ENCODE measurements at regions not wholly inside any gene's neighbourhood (a gene's known extent, or its start where the extent isn't known, plus 50 kb on each side); places are given as distances from the start of the nearest gene placed in this dataset.

DNA sequence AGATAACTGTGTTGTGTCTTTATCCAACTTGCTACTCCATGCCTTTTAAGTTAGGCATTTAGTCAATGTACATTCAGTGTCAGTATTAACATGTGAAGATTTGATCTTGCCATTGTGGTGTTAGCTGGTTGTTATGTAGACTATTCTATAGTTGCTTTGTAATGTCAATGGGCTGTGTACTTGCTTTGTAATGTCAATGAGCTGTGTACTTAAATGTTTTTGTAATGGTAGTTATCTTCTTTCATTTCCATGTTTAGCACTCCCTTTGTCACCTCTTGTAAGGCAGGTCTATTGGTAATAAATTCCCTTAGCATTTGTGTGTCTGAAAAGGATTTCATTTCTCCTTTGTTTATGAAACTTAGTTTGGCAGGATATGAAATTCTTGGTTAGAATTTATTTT, 53.4 kb downstream of the MC4R start:
- CTCF ChIA-PET, result no interaction called here
- no peaks in the 10 kb centered on the region for H3K27me3 ChIP-seq (ENCODE audit: control insufficient read depth, insufficient read depth, low read length)

DNA sequence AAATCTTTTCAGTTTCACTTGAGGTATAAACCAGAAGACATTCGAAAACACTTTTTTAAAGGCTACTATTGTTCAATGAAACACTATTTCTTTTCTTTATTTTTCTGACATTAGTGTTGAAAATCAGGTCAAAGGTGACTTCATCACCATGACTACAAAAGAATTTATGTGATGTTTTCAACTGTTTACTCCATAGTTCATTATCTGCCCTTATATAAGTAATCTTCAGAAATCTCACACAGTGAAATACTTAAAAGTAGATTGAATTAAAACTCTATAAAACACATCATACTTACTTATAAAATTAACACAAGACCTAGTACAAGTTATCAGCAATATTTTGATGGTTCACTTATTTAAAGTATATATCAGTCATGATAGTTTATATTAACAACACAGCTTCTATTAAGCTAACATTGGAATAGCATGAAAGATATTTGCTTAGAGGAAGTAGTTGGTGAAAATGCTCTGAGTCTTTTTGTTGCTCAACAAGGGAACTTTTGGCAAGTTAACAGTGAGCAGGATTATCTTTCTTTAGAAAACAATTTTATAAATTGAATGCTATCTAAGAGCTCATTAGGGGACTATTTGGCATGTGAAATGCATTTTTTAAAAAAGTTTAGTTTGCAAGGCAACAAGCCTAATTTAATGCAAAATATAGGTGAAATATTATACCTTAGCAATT, 60.8 kb downstream of the MC4R start:
- Histone ChIP-seq H3K27me3 (ENCODE audit: control insufficient read depth, insufficient read depth, low read length) (no peaks in the 10 kb centered on the region), H3K4me3 (ENCODE audit: low read depth, low read length) (no peak overlapping the region), H3K36me3 (ENCODE audit: control insufficient read depth, insufficient read depth, low read length) (no peaks in the 10 kb centered on the region)
- ChIA-PET CTCF (no interaction called here), POLR2A (no interaction called here)
- no peak for DNase-seq (ENCODE audit: low read depth)
- TF ChIP-seq, protein P1, sequence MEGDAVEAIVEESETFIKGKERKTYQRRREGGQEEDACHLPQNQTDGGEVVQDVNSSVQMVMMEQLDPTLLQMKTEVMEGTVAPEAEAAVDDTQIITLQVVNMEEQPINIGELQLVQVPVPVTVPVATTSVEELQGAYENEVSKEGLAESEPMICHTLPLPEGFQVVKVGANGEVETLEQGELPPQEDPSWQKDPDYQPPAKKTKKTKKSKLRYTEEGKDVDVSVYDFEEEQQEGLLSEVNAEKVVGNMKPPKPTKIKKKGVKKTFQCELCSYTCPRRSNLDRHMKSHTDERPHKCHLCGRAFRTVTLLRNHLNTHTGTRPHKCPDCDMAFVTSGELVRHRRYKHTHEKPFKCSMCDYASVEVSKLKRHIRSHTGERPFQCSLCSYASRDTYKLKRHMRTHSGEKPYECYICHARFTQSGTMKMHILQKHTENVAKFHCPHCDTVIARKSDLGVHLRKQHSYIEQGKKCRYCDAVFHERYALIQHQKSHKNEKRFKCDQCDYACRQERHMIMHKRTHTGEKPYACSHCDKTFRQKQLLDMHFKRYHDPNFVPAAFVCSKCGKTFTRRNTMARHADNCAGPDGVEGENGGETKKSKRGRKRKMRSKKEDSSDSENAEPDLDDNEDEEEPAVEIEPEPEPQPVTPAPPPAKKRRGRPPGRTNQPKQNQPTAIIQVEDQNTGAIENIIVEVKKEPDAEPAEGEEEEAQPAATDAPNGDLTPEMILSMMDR (IDR thresholded peaks at IDR 0.05; ENCODE audit: insufficient read depth, low read depth, low read length), result no peak

More for the DNA sequence above, 53.4 kb downstream of the MC4R start:
- no peaks in the 10 kb centered on the region for H3K36me3 ChIP-seq (ENCODE audit: control insufficient read depth, insufficient read depth, low read length)
- no peak overlapping the region for H3K4me3 ChIP-seq (ENCODE audit: low read depth, low read length)
- POLR2A ChIA-PET, result no interaction called here
- TF ChIP-seq, protein P1 (IDR thresholded peaks at IDR 0.05; ENCODE audit: insufficient read depth, low read depth, low read length), result no peak
- DNase-seq (ENCODE audit: low read depth), result no peak

DNA sequence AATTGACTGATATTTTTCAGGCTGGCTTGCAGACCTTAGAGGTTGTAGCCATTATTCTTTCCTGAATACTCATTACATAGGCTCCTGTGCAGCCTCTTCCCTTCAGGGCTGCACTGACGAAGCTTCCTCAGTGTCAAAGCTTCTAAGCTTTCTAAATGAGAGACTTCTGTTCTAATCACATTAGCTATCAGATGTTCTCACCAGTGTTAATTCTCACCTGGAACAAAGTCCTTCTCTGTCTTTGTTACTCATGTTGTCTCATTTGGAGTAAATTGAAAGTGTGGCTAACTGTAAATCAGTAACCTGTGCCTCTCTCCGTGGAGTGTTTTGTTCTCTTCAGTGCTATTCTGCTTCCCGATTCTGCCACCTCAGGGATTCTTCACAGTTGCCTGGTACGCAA, 76.9 kb downstream of the MC4R start:
- CTCF ChIA-PET, result interaction anchor here (1.0 kb wide), 1 partner anchor 14 kb away, joined by 3 read pairs; no protein-coding TSS in a partner anchor
- no peak for DNase-seq (ENCODE audit: low read depth)
- TF ChIP-seq, protein P1 (IDR thresholded peaks at IDR 0.05; ENCODE audit: insufficient read depth, low read depth, low read length), result no peak
- POLR2A ChIA-PET, result no interaction called here
- H3K27me3 ChIP-seq (ENCODE audit: control insufficient read depth, insufficient read depth, low read length), result no peaks in the 10 kb centered on the region; the same call in 1 of the 2 replicates
- H3K36me3 ChIP-seq (ENCODE audit: control insufficient read depth, insufficient read depth, low read length), result no peaks in the 10 kb centered on the region
- no peak overlapping the region for H3K4me3 ChIP-seq (ENCODE audit: low read depth, low read length)

DNA sequence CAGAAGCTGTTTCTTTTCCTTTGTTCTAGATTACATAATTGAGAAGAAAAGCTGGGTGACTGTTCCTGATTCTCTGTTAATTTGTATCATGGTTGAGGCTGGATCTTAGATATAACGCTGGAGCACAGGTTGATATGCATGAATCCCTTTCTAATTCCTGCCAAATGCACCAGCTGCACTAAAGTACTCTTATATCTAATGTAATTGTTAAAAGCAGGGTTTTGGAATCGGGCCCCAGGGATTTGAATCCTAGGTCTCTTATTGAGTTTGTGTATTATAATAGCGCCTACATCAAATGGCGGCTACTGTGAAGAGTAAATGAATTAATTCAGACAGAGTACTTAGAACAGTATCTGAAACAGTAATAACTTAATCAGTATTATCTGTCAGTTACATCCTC, 80.4 kb downstream of the MC4R start:
- TF ChIP-seq, protein P1 (IDR thresholded peaks at IDR 0.05; ENCODE audit: insufficient read depth, low read depth, low read length), result no peak
- no peaks in the 10 kb centered on the region for H3K27me3 ChIP-seq (ENCODE audit: control insufficient read depth, insufficient read depth, low read length)
- H3K36me3 ChIP-seq (ENCODE audit: control insufficient read depth, insufficient read depth, low read length), result no peaks in the 10 kb centered on the region
- ChIA-PET POLR2A (no interaction called here), CTCF (no interaction called here)
- no peak for DNase-seq (ENCODE audit: low read depth)
- no peak overlapping the region for H3K4me3 ChIP-seq (ENCODE audit: low read depth, low read length)

DNA sequence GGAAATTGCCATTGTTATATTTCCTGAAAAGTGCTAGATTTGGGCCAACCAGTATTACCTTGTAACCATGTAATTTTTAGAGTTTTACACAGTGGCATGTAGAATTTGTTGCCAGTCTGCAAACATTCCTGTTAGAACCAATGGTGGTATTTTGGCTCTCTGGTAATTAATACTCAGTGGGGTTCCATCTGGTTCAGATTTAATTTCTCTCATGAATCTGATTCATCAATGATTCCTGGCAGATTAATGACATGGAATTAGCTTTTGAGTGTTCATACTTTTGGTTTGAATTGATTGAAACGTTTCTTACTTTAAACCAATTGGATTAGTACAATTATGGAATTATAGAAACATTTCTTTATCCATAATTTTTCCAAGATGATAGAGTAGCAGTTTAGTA, 93.2 kb downstream of the MC4R start:
- DNase-seq (ENCODE audit: low read depth), result no peak
- no peaks in the 10 kb centered on the region for H3K27me3 ChIP-seq (ENCODE audit: control insufficient read depth, insufficient read depth, low read length)
- no peak overlapping the region for H3K4me3 ChIP-seq (ENCODE audit: low read depth, low read length)
- CTCF ChIA-PET, result no interaction called here
- POLR2A ChIA-PET, result no interaction called here
- TF ChIP-seq, protein P1 (IDR thresholded peaks at IDR 0.05; ENCODE audit: insufficient read depth, low read depth, low read length), result no peak
- H3K36me3 ChIP-seq (ENCODE audit: control insufficient read depth, insufficient read depth, low read length), result no peaks in the 10 kb centered on the region

All from BJ (cell line).